ENCODE measurements at regions not wholly inside any gene's neighbourhood (a gene's known extent, or its start where the extent isn't known, plus 50 kb on each side); places are given as distances from the start of the nearest gene placed in this dataset.

- intact Hi-C loops (cut with DNase I): no loop called here
Measured at GRCh38 chr1:38117444-38117887, 70.9 kb upstream of the POU3F1 start.

GRCh38 chr1:38115682-38116202, 69.1 kb upstream of the POU3F1 start:
- intact Hi-C loops (cut with DNase I): no loop called here
- DNase-seq (ENCODE audit: missing footprints) (no peak), ATAC-seq (no peak)

More at GRCh38 chr1:38117444-38117887, 70.9 kb upstream of the POU3F1 start:
- DNase-seq (ENCODE audit: missing footprints) (no peak), ATAC-seq (no peak)

GRCh38 chr1:38115226-38115625, 68.6 kb upstream of the POU3F1 start:
- intact Hi-C loops (cut with DNase I): no loop called here
- no peak for ATAC-seq

GRCh38 chr1:38114241-38115026, 67.8 kb upstream of the POU3F1 start:
- ATAC-seq (no peak), DNase-seq (ENCODE audit: missing footprints) (no peak)

More at GRCh38 chr1:38115226-38115625, 68.6 kb upstream of the POU3F1 start:
- no peak for DNase-seq (ENCODE audit: missing footprints)

GRCh38 chr1:38113159-38113666, 66.6 kb upstream of the POU3F1 start:
- DNase-seq (ENCODE audit: missing footprints): no peak
- ATAC-seq: no peak
- intact Hi-C loops (cut with DNase I): no loop called here

More at GRCh38 chr1:38114241-38115026, 67.8 kb upstream of the POU3F1 start:
- intact Hi-C loops (cut with DNase I): no loop called here

- DNase-seq (ENCODE audit: missing footprints) (no peak), ATAC-seq (no peak)
- intact Hi-C loops (cut with DNase I): no loop called here
Measured at GRCh38 chr1:38111589-38111988, 65.0 kb upstream of the POU3F1 start.

GRCh38 chr1:38105267-38105666, 58.7 kb upstream of the POU3F1 start:
- ATAC-seq (no peak), DNase-seq (ENCODE audit: missing footprints) (no peak)
- intact Hi-C loops (cut with DNase I): no loop called here

GRCh38 chr1:38102636-38103035, 56.0 kb upstream of the POU3F1 start:
- no peak for ATAC-seq
- no peak for DNase-seq (ENCODE audit: missing footprints)
- intact Hi-C loops (cut with DNase I): no loop called here

GRCh38 chr1:38101037-38101785, 54.6 kb upstream of the POU3F1 start:
- intact Hi-C loops (cut with DNase I): no loop called here
- ATAC-seq: no peak
- no peak for DNase-seq (ENCODE audit: missing footprints)

GRCh38 chr1:38098101-38098847, 51.7 kb upstream of the POU3F1 start:
- intact Hi-C loops (cut with DNase I): no loop called here
- DNase-seq (ENCODE audit: missing footprints): no peak
- ATAC-seq: no peak

- intact Hi-C loops (cut with DNase I): no loop called here
- DNase-seq (ENCODE audit: missing footprints) (no peak), ATAC-seq (no peak)
Measured at GRCh38 chr1:38097284-38097898, 50.8 kb upstream of the POU3F1 start.
